GM18511 (cell line): ENCODE measurements at regions not wholly inside any gene's neighbourhood (a gene's known extent, or its start where the extent isn't known, plus 50 kb on each side); places are given as distances from the start of the nearest gene placed in this dataset.
"Not testable (repeated sequence)": the region's sequence is repeated elsewhere in the genome, so short reads cannot be mapped to it uniquely, and the experiment has no call there.

Experiments
- ATAC-seq: cut with Tn5 transposase; IDR thresholded peaks from one replicate; pipeline ENCODE4 v1.9.1; 2021; ENCODE audit warnings: mild to moderate bottlenecking, moderate library complexity; ENCODE audit not compliant: unreplicated experiment

DNA sequence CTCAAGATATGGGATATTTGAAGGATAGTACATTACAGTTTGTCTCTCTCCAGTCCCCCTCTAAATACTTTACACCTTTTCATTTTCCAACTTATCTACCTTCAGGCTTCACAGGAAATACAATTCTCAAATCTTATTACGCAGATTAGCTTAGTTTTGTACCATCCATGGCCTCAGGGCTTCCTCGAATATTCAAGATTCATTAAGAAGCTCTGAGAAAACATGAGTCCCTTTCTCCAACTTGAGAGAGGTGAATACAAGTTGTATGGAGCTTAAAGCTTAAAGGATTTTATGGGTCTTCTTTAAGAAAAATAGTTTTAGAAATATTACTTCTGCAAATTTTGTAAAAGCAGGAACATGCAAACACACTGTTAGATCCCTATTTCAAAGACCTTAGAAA lies 1212.5 kb downstream of the GALC start:
- no peak for ATAC-seq

DNA sequence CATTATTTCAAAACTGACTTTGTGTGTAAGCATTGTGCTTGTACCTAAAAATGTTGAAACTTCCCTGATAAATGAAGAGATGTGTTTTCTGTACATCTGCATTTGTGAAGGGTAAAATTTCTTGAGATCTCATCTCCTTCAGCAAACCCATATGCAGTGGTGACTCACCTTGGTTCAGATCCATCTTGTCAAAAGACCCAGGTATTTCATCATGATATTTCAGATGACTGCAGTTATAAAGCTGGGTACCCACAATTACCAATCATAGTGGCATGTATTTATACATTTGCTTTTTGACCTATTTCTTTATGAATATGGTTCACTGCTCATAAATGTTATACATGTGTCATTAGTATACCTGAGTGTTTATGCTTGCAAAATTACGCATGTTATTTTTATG lies 1213.6 kb downstream of the GALC start:
- no peak for ATAC-seq

- no peak for ATAC-seq
Observed at GRCh38 chr14:86777963-86778602, 1214.9 kb downstream of the GALC start.

GRCh38 chr14:86775896-86776295 lies 1217.1 kb downstream of the GALC start:
- ATAC-seq, result not testable (repeated sequence)

DNA sequence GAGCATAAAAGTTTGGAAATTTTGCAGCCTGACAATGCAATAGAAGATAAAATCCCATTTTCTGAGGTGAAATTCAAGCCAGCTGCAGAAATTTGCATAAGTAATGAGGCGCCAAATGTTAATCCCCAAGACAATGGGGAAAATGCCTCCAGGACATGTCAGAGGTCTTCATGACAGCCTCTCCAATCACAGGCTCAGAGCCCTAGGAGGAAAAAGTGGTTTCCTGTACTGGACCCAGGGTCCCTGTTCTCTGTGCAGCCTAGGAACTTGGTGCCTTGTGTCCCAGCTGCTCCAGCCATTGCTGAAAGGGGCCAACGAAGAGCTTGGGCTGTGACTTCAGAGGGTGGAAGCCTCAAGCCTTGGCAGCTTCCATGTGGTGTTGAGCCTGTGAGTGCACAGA lies 1218.1 kb downstream of the GALC start:
- no peak for ATAC-seq

DNA sequence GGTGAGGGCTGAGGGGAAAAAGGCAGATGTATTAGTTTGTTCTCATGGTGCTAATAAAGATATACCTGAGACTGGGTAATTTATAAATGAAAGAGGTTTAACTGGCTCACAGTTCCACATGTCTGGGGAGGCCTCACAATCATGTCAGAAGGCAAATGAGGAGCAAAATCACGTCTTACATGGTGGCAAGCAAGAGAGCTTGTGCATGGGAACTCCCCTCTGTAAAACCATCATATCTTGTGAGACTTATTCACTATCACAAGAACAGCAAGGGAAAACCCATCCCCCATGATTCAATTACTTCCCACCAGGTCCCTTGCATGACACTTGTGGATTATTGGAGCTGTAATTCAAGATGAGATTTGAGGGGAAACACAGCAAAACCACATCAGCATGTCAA lies 1220.9 kb downstream of the GALC start:
- ATAC-seq, result no peak

- ATAC-seq, result no peak
Observed at GRCh38 chr14:86770186-86770585, 1222.8 kb downstream of the GALC start.

- ATAC-seq, result no peak
Observed at GRCh38 chr14:86766469-86766868, 1226.5 kb downstream of the GALC start.

DNA sequence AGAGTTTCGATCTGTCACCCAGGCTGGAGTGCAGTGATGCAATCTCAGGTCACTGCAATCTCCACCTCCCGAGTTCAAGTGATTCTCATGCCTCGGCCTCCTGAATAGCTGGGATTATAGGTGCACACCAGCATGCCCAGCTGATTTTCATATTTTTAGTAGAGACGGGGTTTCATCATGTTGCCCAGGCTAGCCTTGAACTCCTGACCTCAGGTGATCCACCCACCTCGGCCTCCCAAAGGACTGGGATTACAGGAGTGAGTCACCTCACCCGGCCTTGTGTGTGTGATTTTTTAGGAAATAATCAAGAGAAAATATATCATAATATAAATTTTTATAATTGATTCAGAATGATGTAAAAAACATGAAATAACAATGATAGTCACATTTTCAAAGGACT lies 1231.4 kb downstream of the GALC start:
- no peak for ATAC-seq

- ATAC-seq, result no peak
Observed at GRCh38 chr14:86756521-86757190, 1226.7 kb downstream of the FLRT2 start.

GRCh38 chr14:86750488-86750887 lies 1220.5 kb downstream of the FLRT2 start:
- not testable (repeated sequence) for ATAC-seq

GRCh38 chr14:86739761-86740160 lies 1209.8 kb downstream of the FLRT2 start:
- no peak for ATAC-seq

DNA sequence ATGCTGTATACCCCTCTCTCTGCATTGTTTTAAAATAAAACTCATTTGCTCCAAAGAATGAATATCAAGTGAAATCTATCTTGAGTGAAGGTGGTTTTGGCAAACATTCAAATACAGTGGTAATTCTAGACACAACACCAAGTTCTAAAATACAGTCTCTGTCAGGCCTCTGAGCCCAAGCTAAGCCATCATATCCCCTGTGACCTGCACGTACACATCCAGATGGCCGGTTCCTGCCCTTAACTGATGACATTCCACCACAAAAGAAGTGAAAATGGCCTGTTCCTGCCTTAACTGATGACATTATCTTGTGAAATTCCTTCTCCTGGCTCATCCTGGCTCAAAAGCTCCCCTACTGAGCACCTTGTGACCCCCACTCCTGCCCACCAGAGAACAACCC lies 1201.5 kb downstream of the FLRT2 start:
- not testable (repeated sequence) for ATAC-seq

- no peak for ATAC-seq
Observed at GRCh38 chr14:86723254-86723624, 1193.3 kb downstream of the FLRT2 start.

DNA sequence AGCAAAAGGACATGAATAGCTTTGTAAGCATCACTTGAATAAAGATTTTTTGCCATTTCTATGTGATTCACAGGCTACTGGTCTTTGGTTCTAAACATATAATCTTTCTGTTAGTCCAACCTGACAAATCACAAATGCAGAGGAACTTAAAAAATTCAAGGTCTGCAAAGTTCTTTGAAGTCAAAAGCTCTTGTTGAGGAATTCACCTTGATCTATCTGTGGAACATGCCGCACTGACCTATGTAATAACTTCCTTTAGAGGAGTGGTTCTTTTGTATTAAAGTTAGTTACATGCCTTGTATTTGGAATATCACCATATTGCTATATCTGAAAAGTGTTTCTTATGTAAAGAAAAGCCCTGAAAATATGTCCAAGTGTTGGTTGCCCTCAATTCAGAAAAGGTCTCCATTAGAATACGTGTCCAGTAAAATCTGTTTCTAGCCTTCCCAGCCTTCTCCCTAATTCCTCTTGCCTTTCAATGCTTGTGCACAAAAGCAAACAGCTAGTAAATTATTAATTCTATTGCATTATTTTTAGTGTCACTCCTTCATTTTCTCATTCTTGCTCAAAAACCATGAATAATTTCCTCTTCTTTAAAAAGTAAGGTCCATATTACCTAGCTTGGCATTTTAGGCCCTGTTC lies 1192.8 kb downstream of the FLRT2 start:
- no peak for ATAC-seq

DNA sequence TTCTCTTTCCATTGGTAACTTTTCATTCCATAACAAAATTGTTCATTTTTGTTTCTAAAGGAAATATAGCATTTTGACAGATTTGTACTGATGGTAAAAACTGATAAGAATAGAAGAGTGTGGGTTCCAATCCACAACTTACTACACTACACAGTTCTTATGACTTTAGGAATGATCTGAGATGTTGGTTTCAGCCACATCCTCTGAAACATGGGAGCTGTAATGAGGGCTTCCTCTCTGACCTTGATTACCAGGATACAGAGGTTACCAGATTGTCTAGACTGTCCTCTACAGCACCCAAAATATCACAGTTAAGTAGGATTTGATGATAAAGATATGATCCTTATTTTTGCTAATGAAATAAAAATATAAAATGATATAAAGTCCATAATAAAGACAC lies 1184.6 kb downstream of the FLRT2 start:
- no peak for ATAC-seq

DNA sequence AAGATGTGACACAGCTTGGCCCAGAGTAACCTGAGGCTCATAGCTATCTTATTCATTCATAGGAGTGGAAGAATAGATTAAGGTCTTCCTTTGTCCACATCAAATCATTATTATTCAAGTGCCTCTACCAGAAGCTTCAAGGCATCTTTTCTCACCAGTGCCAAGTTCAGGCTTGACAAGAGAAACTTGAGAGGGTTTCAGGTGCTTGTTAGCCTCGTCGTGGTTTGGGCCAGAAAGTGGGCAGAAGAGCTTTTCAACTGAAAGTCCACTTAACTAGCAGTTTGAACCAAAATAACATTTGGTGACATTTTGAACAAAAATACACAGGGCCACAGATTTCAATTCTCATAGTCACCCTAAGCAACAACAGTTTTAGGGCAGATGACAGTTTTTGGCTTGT lies 1184.2 kb downstream of the FLRT2 start:
- ATAC-seq, result no peak

DNA sequence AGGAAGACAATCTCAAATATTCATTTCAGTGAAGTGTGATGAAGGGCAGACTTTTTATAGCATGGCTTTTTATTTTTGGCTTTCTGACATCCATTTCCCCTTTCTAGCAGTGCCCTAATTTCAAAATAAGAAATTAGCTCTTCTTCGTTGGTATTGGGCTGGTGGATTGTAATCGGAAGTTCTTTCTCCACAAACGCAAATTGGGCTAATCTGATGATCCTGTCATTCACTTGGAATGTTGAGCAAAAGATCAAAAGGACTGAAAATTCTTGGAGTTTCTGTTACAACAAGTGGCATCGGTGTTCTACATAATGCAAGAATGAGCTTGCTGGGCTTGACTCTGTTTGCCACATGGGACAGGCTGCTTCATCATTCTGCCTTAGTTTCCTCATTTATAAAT lies 1182.8 kb downstream of the FLRT2 start:
- no peak for ATAC-seq

DNA sequence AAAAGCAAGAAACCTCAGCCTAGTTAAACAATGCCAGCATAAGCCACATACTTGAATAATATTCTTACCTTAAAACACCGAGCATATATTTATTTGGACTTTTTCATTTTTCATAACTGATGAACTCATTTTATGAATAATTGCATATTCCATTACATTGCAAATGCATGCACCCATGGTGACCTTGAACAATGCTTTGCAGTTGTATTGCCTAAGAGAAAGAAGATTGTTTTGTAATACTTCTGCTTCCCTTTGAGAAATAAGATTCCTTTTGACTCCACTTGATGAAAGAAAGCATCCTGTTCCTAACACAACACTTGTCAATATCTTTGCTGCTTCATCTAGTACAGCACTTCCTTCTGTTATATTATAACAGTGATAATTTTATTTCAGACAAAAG lies 1182.2 kb downstream of the FLRT2 start:
- no peak for ATAC-seq

DNA sequence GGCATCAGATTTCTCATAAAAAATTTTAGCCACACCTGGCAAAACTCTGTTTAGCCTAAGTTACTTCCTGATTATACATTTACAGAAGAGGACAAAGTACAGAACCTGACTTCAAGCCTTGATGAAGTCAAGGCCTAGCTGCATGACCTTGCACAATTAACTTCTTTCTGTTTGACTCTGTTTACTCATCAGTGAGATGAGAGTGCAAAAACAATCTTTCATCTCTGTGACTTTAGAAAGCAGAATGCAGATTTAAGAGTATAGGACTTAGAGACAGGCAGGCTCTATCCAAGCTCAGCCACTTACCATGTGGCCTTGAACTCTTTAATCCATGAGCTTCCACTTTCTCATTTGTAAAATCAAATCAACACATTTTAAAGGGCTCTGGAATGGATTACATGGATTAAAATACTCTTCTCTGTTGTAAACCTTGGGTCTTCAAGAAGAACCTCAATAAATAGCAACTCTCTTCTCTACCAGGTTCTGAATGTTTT lies 1178.9 kb downstream of the FLRT2 start:
- no peak for ATAC-seq

DNA sequence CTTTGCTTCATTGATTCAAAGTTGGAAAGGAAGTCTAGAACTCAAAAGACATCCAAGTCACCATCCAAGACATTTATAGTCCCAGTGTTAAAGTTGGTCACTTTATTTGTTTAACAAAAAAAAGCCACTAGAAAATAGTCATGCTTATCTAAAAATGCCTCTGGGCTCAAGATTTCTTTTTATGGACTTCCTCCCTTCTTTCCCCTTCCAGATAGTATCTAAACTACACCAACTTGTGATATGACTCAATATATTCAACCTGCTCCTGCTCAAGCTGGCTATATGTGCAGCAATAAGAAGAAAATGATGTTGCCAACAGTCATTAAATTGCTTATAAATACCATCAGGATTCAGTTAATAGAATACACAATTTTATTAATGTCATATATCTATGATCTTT lies 1177.1 kb downstream of the FLRT2 start:
- no peak for ATAC-seq

GRCh38 chr14:86683561-86683960 lies 1153.6 kb downstream of the FLRT2 start:
- ATAC-seq, result no peak
